GM21381 (cell line): ENCODE measurements at regions not wholly inside any gene's neighbourhood (a gene's known extent, or its start where the extent isn't known, plus 50 kb on each side); places are given as distances from the start of the nearest gene placed in this dataset.

Experiments used
- ATAC-seq: cut with Tn5 transposase; IDR thresholded peaks from one replicate; pipeline ENCODE4 v1.9.1; 2021; ENCODE audit warnings: mild to moderate bottlenecking, moderate library complexity; ENCODE audit not compliant: unreplicated experiment

GRCh38 chr16:86710602-86710950, 132.2 kb downstream of the FOXL1 start:
- ATAC-seq: no peak

DNA sequence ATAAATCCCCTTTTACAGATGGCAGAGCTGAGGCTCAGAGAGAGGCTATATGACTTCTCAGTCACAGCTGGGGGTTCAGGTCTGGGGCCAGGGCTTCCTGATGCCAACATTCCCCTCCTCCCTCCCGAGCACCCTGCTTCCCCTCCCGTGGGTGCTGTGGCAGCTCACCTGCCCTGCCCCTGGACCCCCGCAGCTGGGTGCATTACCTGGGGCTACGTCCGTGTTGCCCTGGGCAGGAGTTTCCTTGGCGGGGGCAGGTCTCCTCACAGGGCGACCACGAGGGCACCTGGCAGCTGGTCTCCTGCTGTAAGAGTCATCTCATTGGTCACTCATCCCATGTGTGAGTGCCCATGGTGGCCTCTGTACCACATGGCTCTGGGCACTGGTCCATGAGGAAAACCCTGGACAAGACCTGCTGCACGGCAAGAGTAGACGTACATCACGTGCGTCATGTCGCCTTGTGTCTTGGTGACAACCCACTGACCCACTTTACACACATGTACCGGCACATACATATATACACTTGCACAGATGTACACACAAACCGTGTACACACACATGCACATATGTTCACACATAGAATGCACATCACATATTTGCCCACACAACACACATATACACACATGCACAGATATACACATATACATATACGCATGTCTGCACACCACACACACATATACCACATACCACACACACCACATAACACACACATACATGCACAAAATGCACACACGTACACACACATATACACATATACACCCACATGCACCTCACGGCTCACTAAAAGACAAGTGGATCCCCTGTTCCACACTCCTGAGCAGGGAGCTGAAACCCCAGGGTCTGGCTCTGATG, 134.0 kb downstream of the FOXL1 start:
- no peak for ATAC-seq

DNA sequence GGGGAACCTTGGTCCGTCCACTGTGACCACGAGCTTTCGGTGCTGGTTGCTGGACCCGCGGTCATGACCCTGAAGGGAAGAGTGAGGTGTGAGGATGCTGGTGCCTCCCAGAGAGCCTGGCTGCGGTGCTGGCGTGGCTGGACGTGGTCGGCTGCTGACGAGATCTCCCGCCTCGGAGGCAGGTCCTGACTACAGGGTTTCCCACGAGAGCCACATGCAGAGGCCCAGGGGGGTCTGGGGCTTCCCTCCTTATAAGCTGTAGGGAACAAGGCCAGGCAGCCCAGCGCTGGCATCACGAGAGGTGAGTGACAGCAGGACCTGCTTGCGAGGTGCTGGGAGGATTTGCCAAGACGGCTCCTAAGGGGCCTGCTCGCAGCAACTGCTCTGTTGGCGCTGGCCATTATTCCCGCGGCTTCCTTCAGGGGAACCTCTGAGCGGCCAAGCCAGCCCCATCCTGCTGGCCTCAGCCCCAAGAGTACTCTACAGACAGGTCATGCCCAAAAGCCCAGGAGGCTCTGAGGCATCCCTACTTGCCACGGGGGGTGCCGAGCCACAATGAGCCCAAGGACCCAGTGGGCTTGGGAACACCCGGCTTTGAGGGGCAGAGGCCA, 134.8 kb downstream of the FOXL1 start:
- no peak for ATAC-seq

- ATAC-seq: no peak
These were observed 135.8 kb downstream of the FOXL1 start for GRCh38 chr16:86714166-86714565.

- ATAC-seq: no peak
These were observed 138.3 kb downstream of the FOXL1 start for GRCh38 chr16:86716649-86717048.

DNA sequence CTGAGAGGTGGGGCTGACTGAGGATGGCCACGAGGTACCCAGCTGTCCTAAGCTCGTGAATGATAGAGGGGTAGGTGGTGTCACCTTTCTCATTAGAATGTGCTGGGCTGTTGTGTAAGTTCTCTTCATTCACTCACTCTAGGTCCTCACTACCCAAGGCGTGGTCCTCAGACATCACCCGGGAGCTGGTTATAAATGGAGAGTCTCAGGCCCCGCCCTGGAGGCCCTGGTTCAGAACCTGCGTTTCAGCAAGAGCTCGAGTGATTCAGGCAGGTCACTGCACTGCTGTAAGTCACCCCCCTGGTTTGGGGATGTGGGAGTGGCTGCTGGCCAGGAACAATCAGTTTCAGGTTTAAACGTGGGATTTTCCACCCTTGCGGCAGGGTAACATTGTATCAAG, 139.8 kb downstream of the FOXL1 start:
- ATAC-seq: no peak

- ATAC-seq: no peak
These were observed 144.6 kb downstream of the FOXL1 start for GRCh38 chr16:86722970-86723369.

DNA sequence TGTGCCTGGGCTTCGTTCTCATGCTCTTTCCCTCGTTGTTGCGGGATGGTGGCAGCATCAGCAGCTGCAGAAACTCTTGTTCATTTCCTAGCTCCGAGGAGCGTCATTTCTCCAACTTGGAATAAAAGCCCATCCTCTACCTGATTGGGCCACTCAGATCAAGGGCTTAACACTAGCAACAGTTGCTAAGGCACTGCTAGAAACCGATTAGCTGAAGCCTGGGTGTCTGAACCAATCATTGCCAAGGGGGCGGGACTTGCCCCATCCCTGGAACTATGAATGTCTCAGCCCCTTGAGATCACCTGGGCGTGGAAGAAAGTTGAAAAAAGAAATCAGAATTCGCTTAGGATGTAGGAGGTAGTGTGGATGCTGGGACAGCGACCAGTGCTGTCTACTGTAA, 145.3 kb downstream of the FOXL1 start:
- ATAC-seq: no peak

GRCh38 chr16:86725401-86725800, 147.1 kb downstream of the FOXL1 start:
- no peak for ATAC-seq

- ATAC-seq: no peak
These were observed 148.0 kb downstream of the FOXL1 start for GRCh38 chr16:86726340-86726739.

DNA sequence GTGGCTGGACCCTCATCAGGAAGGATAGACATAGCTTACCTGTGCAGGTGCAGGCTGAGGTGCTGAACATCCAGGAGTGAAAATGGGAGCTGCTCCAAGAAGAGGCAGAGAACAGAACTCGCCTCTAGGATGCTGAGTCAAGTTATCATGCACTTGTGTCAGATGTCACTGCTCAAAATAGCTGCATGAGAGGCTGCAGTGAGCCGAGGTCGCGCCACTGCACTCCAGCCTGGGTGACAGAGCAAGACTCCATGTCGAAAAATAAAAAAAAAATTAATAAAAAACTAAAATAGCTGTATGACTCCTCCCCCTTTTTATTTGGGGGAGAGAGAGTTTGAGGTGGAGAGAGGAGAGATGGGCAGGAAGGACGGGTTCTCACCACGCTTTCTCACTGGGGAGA, 148.8 kb downstream of the FOXL1 start:
- no peak for ATAC-seq

DNA sequence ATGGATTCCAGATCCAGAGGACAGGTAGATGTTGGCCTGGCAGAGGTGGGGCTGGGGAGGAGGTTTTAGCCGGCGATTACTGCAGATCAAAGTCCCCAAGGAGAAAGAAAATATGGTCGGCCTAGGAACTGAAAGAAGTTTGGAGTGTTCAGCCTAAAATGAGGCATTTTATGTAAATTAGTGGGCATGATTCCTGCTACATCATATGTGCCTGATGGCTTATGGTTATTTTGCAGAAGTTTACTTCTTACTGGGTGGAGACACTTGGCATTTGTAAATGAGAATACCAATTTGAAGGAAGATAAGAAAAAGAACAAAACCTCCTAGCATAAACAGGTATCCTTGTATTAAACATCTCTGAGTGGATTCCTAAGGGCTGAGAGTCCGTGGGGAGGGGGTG, 149.3 kb downstream of the FOXL1 start:
- no peak for ATAC-seq

GRCh38 chr16:86729686-86730085, 151.3 kb downstream of the FOXL1 start:
- no peak for ATAC-seq

DNA sequence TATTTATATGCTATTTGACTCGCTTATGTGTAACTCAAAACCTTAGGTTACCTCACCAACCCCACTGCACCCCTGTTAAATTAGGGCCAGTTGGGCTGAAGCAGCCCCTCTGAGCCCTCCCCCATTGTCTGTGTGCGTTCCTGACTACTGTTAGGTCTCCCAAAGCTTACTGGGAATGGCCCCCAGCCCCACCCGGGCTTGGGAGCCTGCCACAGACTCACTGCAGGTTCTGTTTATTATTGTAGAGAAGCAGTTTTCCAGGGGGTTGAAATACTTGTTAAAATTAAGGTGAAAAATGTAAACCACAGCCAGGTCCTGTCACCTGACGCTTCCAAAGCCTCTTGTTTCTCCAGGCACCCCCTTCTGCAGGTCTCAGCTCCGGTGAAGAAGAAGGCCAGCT, 151.7 kb downstream of the FOXL1 start:
- no peak for ATAC-seq

- ATAC-seq: no peak
These were observed 152.2 kb downstream of the FOXL1 start for GRCh38 chr16:86730597-86730996.

- no peak for ATAC-seq
These were observed 154.4 kb downstream of the FOXL1 start for GRCh38 chr16:86732621-86733295.

GRCh38 chr16:86733546-86734254, 155.4 kb downstream of the FOXL1 start:
- no peak for ATAC-seq

GRCh38 chr16:86734543-86735460, 156.5 kb downstream of the FOXL1 start:
- no peak for ATAC-seq

DNA sequence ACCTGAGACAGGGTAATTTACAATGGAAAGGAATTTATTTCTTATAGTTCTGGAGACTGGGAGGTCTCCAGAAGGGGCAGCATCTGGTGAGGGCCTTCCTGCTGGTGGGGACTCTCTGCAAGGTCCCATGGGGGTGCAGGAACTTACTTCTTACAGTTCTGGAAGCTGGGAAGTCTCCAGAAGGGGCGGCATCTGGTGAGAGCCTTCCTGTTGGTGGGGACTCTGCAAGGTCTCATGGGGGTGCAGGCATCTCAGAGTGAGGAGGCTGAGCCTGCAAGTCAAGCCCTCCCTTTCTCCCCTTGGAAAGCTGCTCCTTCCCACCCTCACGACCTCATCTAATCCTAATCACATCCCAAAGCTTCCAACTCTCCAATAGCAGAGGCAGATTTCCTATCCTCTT, 157.4 kb downstream of the FOXL1 start:
- no peak for ATAC-seq

GRCh38 chr16:86736502-86736901, 158.2 kb downstream of the FOXL1 start:
- no peak for ATAC-seq
